ENCODE measurements at regions not wholly inside any gene's neighbourhood (a gene's known extent, or its start where the extent isn't known, plus 50 kb on each side); places are given as distances from the start of the nearest gene placed in this dataset.

DNA sequence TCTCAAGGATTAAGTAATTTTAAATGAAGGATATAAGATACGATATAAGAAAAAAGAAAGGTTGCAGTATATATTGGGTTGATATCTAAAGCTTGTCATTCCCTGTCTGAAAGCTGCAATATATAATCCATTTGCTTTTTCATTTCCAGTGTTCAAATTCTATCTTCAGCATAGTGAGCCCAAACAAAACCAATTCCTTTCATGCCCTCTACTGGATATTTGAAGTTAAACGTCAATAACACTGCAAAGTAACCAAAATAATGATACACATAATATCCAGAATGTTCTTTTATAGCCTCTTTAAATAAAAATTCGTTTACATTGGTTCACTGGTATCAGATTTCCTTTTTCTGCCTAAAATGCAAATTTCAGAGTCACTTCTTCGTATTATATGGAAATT lies 64.5 kb upstream of the DAAM1 start:
- TF ChIP-seq, protein P1, sequence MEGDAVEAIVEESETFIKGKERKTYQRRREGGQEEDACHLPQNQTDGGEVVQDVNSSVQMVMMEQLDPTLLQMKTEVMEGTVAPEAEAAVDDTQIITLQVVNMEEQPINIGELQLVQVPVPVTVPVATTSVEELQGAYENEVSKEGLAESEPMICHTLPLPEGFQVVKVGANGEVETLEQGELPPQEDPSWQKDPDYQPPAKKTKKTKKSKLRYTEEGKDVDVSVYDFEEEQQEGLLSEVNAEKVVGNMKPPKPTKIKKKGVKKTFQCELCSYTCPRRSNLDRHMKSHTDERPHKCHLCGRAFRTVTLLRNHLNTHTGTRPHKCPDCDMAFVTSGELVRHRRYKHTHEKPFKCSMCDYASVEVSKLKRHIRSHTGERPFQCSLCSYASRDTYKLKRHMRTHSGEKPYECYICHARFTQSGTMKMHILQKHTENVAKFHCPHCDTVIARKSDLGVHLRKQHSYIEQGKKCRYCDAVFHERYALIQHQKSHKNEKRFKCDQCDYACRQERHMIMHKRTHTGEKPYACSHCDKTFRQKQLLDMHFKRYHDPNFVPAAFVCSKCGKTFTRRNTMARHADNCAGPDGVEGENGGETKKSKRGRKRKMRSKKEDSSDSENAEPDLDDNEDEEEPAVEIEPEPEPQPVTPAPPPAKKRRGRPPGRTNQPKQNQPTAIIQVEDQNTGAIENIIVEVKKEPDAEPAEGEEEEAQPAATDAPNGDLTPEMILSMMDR (conservative IDR thresholded peaks at IDR 0.05; ENCODE audit: low read length) = peak; percentile 86
- no peak for TF ChIP-seq EZH2phosphoT487 (IDR thresholded peaks at IDR 0.05; ENCODE audit: borderline replicate concordance, low read depth, low read length)

All from OCI-LY7 (cell line).